ENCODE measurements at regions not wholly inside any gene's neighbourhood (a gene's known extent, or its start where the extent isn't known, plus 50 kb on each side); places are given as distances from the start of the nearest gene placed in this dataset.

GRCh38 chr18:38539856-38540255 lies 974.3 kb upstream of the CELF4 start:
- no peak for TF ChIP-seq POLR2AphosphoS5 (IDR thresholded peaks at IDR 0.05; ENCODE audit: low read depth, low read length)
- TF ChIP-seq TAF1 (IDR thresholded peaks at IDR 0.05; ENCODE audit: borderline replicate concordance, insufficient read depth, low read length) = no peak

Data from PFSK-1 (cell line).